GM18508 (cell line): ENCODE measurements at regions not wholly inside any gene's neighbourhood (a gene's known extent, or its start where the extent isn't known, plus 50 kb on each side); places are given as distances from the start of the nearest gene placed in this dataset.

Source experiments
- ATAC-seq: cut with Tn5 transposase; IDR thresholded peaks from one replicate; pipeline ENCODE4 v1.9.1; 2021; ENCODE audit warnings: moderate number of reproducible peaks; ENCODE audit not compliant: insufficient read depth, unreplicated experiment

- no peak for ATAC-seq
Measured at GRCh38 chr2:138838851-138839620, 58.8 kb upstream of the NXPH2 start.

- no peak for ATAC-seq
Measured at GRCh38 chr2:138831691-138832090, 51.5 kb upstream of the NXPH2 start.

- ATAC-seq = no peak
Measured at GRCh38 chr2:138831154-138831553, 51.0 kb upstream of the NXPH2 start.

GRCh38 chr2:138830547-138830946, 50.4 kb upstream of the NXPH2 start:
- no peak for ATAC-seq
